Kidney (tissue), 13 donors: ENCODE measurements at regions not wholly inside any gene's neighbourhood (a gene's known extent, or its start where the extent isn't known, plus 50 kb on each side); places are given as distances from the start of the nearest gene placed in this dataset.

Experiments
- DNase-seq, 5 donors: peaks; one replicate each; pipeline ENCODE4 v3.0.0-alpha.2; 2013 to 2020
- FAIRE-seq: peaks from 2 replicates; lab custom pipeline; 2012; peaks lifted over from hg19 to GRCh38; lab: Jason Lieb, UNC
- H3K27ac ChIP-seq, 2 donors: one replicate each; pipeline ENCODE4 v1.7.0; 2013; ENCODE audit warnings: low read depth in 2 of 2, low read length in 2 of 2, inconsistent platforms in 1 of 2
- H3K27me3 ChIP-seq: one replicate; pipeline ENCODE4 v1.7.1; 2013; ENCODE audit warnings: low read length, inconsistent platforms; ENCODE audit not compliant: control insufficient read depth, insufficient read depth
- H3K36me3 ChIP-seq, 3 donors: one replicate each; pipeline versions ENCODE4 v1.7.0 to v1.7.1; 2013; ENCODE audit warnings: low read length in 3 of 3, control low read depth in 1 of 3, inconsistent platforms in 1 of 3; ENCODE audit not compliant: insufficient read depth in 3 of 3, control insufficient read depth in 2 of 3
- H3K4me1 ChIP-seq, 3 donors: one replicate each; pipeline versions ENCODE4 v1.7.0 to v1.7.1; 2013; ENCODE audit warnings: low read length in 3 of 3, inconsistent platforms in 1 of 3, low read depth in 1 of 3; ENCODE audit not compliant: control insufficient read depth in 2 of 3, insufficient read depth in 2 of 3
- H3K4me3 ChIP-seq, 3 donors: one replicate each; pipeline versions ENCODE4 v1.7.0 to v1.8.1; 2013; ENCODE audit warnings: low read length in 3 of 3, control low read depth in 1 of 3, inconsistent platforms in 1 of 3
- H3K9ac ChIP-seq, 3 donors: one replicate each; pipeline versions ENCODE4 v1.7.0 to v1.7.1; 2013; ENCODE audit warnings: low read length in 3 of 3, control low read depth in 1 of 3, inconsistent platforms in 1 of 3
- H3K9me3 ChIP-seq, 3 donors: one replicate each; pipeline versions ENCODE4 v1.7.0 to v1.7.1; 2013; ENCODE audit warnings: low read length in 3 of 3, control low read depth in 1 of 3, inconsistent platforms in 1 of 3; ENCODE audit not compliant: control insufficient read depth in 2 of 3, insufficient read depth in 1 of 3
- intact Hi-C: fragments of 100-400 bp; cut with DNase I; formaldehyde crosslinking; loops from one replicate; pipeline ENCODE4 v1.11.1; 2022
- TF ChIP-seq, protein P1 (sequence below): IDR thresholded peaks from 3 replicates; pipeline ENCODE4 v1.5.1; 2012; ENCODE audit warnings: mild to moderate bottlenecking, moderate library complexity, borderline replicate concordance; ENCODE audit not compliant: insufficient read depth; ENCODE audit errors: extremely low read depth
- donor health status: control.
- donor health status: control.
- donor health status: control.
- donor health status: control.
- donor health status: control.
- donor health status: DM: yes; HTN: yes; CAD: no.
- donor health status: Normal renal cell carcinoma (clear cell type).

DNA sequence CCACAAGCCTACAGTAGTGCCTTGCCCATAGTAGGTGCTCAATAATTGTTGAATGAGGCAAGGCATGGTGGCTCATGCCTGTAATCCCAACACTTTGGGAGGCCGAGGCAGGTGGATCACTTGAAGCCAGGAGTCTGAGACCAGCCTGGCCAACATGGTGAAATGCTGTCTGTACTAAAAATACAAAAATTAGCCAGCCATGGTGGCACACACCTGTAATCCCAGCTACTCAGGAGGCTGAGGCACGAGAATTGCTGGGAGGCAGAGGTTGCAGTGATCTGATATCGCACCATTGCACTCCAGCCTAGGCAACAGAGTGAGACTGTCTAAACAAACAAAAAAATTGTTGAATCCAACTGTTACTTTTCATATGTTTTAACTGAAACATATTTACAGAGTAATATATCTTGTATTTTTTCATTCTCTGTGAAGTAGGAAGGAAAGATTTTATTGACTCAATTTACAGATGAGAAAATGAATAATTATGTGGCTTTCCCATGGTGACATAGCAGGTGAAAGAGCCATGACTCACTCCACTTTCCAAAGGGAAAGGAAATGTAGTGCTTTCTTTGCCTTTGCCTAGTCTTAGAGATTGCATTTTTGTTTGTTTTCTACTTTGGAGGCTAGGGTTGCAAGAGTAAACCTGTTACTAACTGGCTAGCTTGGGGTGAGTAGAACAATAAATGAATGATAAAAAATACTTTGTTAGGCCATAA, 95.4 kb upstream of the SLC38A4 start:
- Histone ChIP-seq H3K27me3 (no peaks in the 10 kb centered on the region), H3K4me3 (no peak overlapping the region), H3K9me3 (no peaks in the 10 kb centered on the region), H3K4me1 (no peaks in the 10 kb centered on the region), H3K27ac (no peak overlapping the region), H3K9ac (no peak overlapping the region), H3K36me3 (no peaks in the 10 kb centered on the region)
- FAIRE-seq (no peak), DNase-seq (no peak)
- intact Hi-C loops = no loop called here
- TF ChIP-seq, protein P1, sequence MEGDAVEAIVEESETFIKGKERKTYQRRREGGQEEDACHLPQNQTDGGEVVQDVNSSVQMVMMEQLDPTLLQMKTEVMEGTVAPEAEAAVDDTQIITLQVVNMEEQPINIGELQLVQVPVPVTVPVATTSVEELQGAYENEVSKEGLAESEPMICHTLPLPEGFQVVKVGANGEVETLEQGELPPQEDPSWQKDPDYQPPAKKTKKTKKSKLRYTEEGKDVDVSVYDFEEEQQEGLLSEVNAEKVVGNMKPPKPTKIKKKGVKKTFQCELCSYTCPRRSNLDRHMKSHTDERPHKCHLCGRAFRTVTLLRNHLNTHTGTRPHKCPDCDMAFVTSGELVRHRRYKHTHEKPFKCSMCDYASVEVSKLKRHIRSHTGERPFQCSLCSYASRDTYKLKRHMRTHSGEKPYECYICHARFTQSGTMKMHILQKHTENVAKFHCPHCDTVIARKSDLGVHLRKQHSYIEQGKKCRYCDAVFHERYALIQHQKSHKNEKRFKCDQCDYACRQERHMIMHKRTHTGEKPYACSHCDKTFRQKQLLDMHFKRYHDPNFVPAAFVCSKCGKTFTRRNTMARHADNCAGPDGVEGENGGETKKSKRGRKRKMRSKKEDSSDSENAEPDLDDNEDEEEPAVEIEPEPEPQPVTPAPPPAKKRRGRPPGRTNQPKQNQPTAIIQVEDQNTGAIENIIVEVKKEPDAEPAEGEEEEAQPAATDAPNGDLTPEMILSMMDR = no peak

DNA sequence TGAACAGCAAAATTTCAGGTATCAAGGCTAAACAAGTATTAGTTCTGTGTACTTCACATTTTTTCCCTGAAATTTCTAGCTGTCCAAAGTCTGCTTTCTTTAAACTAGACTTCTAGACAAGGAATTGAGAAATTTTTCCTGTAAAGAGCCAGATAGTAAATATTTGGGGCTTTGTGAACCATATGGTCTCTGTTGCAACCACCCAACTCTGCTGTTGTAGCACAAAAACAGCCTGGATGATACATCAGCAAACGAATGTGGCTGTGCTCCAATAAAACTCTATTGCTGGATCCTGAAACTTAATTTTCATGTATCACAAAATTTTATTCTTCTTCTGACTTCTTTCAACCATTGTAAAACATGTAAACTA, 96.0 kb upstream of the SLC38A4 start:
- no peak for DNase-seq
- no peaks in the 10 kb centered on the region for H3K9me3 ChIP-seq
- no peaks in the 10 kb centered on the region for H3K4me1 ChIP-seq
- no peaks in the 10 kb centered on the region for H3K27me3 ChIP-seq
- no peak overlapping the region for H3K9ac ChIP-seq
- H3K36me3 ChIP-seq = no peaks in the 10 kb centered on the region
- TF ChIP-seq, protein P1 = no peak
- no peak for FAIRE-seq
- intact Hi-C loops = no loop called here
- H3K4me3 ChIP-seq = no peak overlapping the region
- no peak overlapping the region for H3K27ac ChIP-seq

DNA sequence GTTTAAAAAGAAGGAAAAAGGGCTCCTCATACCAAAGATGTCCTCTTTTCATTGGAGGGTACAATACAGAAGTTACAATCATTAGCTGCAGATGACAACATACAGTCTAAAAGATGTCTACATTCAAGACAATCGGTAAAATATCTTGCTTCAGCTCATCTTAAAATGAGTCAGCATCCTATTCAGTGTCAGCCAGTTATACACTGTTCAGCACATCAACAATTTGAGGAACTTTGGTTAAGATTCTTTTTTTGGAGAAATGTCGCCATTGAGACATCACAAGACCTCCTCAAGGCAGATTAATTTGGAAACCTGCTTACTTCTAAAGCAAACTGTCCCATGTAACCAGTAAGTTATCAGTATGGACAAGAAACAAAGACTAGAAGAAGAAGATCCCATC, 100.7 kb upstream of the SLC38A4 start:
- Histone ChIP-seq H3K9me3 (no peaks in the 10 kb centered on the region), H3K4me3 (no peak overlapping the region), H3K27ac (no peak overlapping the region), H3K27me3 (no peaks in the 10 kb centered on the region), H3K36me3 (no peaks in the 10 kb centered on the region), H3K4me1 (no peaks in the 10 kb centered on the region), H3K9ac (no peak overlapping the region)
- intact Hi-C loops = no loop called here
- TF ChIP-seq, protein P1 = no peak
- DNase-seq = no peak
- no peak for FAIRE-seq

DNA sequence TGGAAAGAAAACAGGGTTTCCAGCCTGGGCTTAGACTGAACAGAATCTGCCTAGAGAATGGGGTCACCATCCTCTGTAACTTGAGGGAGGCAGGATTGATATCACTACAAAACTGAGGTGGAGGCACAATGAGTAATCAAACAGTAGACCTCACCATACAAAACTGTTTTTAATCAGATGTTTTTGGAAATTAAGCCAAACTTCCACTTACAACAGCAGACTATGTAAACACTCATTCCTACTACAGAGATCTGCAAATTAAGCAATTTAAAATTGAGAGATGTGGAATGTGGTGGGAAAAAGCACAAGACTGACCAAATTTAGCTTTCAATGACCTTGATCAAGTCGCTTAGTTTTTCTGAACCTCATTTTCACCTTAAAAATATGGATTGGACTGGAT, 104.3 kb upstream of the SLC38A4 start:
- H3K27me3 ChIP-seq = no peaks in the 10 kb centered on the region
- H3K9ac ChIP-seq = no peak overlapping the region
- no peaks in the 10 kb centered on the region for H3K4me1 ChIP-seq
- TF ChIP-seq, protein P1 = no peak
- FAIRE-seq = no peak
- H3K36me3 ChIP-seq = no peaks in the 10 kb centered on the region
- no peaks in the 10 kb centered on the region for H3K9me3 ChIP-seq
- H3K4me3 ChIP-seq = no peak overlapping the region
- H3K27ac ChIP-seq = no peak overlapping the region
- intact Hi-C loops = no loop called here
- DNase-seq = no peak
